Fibroblast of villous mesenchyme (primary cell): ENCODE measurements at regions not wholly inside any gene's neighbourhood (a gene's known extent, or its start where the extent isn't known, plus 50 kb on each side); places are given as distances from the start of the nearest gene placed in this dataset.
"Not testable (repeated sequence)": the region's sequence is repeated elsewhere in the genome, so short reads cannot be mapped to it uniquely, and the experiment has no call there.

Experiments used
- DNase-seq: peaks from one replicate; pipeline ENCODE4 v3.0.0-alpha.2; 2010; ENCODE audit warnings: low read depth
- H3K4me3 ChIP-seq: 2 replicates; pipeline ENCODE4 v1.5.1; 2011; ENCODE audit warnings: low read depth, mild to moderate bottlenecking, low read length
- TF ChIP-seq, protein P1 (sequence below): IDR thresholded peaks from 2 replicates; pipeline ENCODE4 v1.5.1; 2012; ENCODE audit warnings: low read depth, mild to moderate bottlenecking, low read length; ENCODE audit not compliant: insufficient read depth

DNA sequence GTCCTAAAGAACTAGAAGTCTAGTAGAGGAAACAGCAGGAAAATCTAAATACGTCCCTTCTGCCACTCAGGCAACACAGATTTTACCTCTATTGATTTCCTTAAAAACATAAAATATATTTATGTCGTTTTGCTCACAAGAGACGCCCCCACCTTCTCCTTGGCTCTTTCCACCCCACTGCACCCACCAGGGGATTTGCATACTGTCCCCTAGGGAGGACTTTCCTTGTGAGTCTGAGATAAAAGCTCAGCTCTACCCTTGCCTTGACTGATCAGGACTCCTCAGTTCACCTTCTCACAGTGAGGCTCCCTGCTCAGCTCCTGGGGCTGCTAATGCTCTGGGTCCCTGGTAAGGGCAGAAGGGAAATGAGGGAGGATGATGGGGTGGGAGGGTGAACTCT, 1488.1 kb downstream of the RPIA start:
- not testable (repeated sequence) for H3K4me3 ChIP-seq, DNase-seq

DNA sequence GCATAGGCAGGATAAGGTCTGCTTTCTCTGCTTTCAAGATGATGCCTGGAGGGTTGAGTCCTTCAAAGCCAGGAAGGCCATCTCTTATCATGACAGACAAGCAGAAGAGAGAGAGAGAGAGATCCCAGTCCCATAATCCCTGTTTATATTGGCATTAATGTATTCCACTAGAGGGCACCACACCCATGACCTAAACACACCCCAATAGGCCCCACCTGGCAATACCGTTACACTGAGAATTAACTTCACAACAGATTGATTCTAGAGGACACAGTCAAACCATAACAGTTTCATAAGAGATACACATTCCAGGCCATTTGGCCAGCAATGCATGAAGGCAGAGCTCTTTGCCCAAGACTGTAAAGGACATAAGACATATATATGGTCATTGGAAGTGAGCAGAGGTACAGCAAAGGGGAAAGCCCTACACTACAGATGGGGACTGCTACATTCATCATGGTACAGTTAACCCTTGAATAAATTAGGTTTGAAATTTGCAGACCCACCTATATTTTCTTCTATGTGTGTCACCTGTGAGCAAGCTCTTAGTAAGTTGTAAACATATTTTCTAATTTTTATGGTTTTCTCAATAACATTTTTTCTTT, 1516.1 kb downstream of the RPIA start:
- peak; percentile 0 for DNase-seq
- TF ChIP-seq, protein P1, sequence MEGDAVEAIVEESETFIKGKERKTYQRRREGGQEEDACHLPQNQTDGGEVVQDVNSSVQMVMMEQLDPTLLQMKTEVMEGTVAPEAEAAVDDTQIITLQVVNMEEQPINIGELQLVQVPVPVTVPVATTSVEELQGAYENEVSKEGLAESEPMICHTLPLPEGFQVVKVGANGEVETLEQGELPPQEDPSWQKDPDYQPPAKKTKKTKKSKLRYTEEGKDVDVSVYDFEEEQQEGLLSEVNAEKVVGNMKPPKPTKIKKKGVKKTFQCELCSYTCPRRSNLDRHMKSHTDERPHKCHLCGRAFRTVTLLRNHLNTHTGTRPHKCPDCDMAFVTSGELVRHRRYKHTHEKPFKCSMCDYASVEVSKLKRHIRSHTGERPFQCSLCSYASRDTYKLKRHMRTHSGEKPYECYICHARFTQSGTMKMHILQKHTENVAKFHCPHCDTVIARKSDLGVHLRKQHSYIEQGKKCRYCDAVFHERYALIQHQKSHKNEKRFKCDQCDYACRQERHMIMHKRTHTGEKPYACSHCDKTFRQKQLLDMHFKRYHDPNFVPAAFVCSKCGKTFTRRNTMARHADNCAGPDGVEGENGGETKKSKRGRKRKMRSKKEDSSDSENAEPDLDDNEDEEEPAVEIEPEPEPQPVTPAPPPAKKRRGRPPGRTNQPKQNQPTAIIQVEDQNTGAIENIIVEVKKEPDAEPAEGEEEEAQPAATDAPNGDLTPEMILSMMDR: no peak
- no peak overlapping the region for H3K4me3 ChIP-seq

DNA sequence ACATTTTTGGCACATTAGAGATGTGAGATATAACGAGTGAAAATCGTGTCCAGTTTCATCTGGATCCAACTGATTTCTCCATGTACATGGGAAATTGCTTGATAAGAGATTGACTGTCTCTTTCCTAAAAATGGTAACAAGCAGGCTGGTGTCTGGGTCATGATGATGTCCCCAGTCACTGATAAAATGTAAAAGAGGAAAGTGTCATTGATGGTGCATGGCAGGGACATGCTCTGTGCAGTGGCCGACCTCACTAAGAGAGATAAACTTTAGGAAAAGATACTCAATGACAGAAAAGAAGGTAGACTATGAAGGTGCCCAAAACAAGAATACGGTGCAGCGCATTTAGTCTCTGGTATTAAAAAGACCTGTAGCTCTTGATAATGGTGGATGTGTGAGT, 1517.5 kb downstream of the RPIA start:
- DNase-seq: no peak
- no peak overlapping the region for H3K4me3 ChIP-seq
- TF ChIP-seq, protein P1: no peak

DNA sequence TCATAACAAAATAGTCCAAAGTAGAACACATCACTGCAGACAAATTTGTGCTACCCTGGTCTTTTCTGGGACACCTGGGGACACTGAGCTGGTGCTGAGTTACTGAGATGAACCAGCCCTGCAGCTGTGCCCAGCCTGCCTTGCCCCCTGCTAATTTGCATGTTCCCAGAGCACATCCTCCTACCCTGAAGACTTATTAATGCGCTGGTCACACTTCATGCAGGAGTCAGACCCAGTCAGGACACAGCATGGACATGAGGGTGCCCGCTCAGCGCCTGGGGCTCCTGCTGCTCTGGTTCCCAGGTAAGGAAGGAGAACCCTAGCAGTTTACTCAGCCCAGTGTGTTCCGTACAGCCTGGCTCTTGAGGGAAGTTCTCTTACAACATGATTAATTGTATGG, 1518.3 kb downstream of the RPIA start:
- TF ChIP-seq, protein P1: no peak
- H3K4me3 ChIP-seq: no peak overlapping the region
- no peak for DNase-seq

DNA sequence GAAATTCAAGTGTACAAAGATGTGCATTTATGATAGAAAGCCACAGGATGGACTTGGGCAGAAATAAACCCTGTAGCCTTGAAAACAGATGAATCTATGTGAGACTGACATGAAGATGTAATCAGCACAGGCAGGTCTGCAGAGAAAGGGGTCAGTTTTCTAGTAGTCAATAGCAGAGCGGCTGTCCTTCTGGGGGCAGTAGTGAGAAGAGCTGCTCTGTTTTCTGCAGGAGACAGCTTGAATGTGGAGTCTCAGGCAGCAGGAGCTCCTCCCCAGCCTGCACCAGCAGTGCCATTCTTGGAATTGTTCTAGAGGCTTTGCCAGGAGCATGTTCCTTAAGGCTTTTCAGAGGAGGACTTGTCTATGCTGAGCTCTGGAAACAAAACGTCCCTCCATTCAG, 1524.4 kb downstream of the RPIA start:
- DNase-seq: not testable (repeated sequence)

DNA sequence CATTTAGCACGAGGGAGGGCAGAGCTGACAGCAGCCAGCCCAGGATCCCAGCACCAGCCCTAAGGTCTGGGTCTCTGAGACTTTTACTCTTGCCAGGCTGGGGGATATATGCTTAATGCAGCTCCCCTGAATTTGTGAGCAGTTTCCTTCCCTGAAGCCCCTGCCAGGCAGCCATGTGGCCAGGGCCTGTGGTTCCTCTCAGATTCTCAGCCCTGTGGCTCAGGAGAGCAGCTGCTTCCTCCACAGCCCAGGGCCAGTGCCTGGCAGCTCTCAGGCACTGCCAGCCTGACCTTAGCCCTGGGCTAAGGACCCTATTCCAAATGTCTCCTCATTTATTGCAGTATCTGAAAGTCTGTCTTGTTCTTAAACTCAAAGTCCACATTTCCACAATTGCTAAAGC, 1525.3 kb downstream of the RPIA start:
- not testable (repeated sequence) for H3K4me3 ChIP-seq, DNase-seq

More for the DNA sequence above, 1524.4 kb downstream of the RPIA start:
- not testable (repeated sequence) for H3K4me3 ChIP-seq

DNA sequence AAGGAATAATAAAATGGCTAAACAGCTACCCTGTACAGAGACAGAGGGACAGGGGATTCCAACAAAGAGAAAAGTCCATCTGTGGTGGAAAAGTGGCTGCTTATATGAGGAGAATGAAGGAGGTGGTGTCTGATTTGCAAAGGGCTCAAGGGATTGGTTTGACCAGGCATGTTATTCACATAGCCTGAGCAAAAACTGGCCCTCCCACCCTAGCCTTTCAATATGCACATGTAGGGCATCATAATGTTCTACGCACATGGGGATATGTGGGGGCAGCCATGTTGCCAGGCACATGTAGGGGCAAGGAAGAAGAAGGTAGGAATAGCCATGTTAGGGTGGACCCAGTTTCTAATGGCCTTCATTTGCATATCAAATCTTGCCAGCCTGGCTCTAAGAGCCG, 1527.1 kb downstream of the RPIA start:
- DNase-seq, H3K4me3 ChIP-seq: not testable (repeated sequence)

DNA sequence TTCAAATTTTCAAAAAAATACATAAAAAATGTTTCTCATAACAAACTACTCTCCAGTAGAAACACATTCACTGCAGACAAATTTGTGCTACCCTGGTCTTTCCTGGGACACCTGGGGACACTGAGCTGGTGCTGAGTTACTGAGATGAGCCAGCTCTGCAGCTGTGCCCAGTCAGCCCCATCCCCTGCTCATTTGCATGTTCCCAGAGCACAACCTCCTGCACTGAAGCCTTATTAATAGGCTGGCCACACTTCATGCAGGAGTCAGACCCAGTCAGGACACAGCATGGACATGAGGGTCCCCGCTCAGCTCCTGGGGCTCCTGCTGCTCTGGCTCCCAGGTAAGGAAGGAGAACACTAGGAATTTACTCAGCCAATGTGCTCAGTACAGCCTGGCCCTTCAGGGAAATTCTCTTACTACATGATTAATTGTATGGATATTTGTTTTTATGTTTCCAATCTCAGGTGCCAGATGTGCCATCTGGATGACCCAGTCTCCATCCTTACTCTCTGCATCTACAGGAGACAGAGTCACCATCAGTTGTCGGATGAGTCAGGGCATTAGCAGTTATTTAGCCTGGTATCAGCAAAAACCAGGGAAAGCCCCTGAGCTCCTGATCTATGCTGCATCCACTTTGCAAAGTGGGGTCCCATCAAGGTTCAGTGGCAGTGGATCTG, 1529.3 kb downstream of the RPIA start:
- not testable (repeated sequence) for DNase-seq, H3K4me3 ChIP-seq

DNA sequence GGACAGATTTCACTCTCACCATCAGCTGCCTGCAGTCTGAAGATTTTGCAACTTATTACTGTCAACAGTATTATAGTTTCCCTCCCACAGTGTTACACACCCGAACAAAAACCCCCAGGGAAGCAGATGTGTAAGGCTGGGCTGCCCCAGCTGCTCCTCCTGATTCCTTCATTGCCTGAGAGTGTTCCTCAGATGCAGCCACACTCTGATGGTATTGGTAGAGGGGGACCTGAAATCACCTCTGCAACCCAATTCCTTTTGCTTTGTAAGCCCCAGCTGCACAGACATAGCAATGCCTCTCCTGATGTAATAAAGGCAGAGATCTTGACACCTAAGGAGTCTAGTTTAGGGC, 1529.8 kb downstream of the RPIA start:
- no peak for DNase-seq
- no peak overlapping the region for H3K4me3 ChIP-seq
- TF ChIP-seq, protein P1: no peak

DNA sequence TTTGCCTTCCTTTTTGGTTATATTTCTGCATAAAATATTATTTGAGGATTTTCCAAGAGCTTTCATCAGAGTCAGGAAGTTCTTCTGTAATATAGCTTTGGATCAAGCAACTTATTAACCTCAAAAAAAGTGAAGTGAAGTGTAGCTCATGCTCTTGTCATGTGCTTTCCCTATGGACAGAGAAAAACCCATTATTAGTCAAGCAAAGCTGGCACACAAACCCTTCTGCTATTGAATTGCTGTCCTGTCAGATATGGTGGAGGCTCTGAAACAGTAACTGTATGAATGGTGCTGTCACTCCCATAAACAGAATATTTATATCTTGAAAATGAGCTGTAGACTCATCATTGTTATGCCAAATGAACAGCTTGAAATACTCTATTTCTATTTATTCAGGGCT, 1533.3 kb downstream of the RPIA start:
- DNase-seq, H3K4me3 ChIP-seq: not testable (repeated sequence)

DNA sequence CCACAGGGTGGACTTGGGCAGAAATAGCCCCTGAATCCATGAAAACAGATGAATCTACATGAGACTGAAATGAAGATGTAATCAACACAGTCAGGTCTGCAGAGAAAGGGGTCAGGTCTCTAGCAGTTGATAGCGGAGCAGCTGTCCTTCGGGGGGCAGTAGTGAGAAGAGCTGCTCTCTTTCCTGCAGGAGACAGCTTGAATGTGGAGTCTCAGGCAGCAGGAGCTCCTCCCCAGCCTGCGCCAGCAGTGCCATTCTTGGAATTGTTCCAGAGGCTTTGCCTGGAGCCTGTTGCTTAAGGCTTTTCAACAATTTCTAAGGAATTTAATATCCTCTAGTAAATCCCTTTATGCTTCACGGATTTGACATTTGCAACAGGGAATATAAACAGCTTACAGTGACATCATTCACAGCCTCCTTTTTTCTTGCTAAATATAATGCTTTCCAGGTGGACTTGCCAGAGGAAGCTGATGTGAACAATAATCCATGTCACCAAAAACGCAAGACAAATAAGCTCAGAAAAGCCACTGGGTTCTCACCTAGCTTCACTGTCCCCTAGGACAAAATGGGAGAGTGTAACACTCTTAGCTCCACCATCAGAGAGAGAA, 1535.1 kb downstream of the RPIA start:
- not testable (repeated sequence) for H3K4me3 ChIP-seq, DNase-seq

DNA sequence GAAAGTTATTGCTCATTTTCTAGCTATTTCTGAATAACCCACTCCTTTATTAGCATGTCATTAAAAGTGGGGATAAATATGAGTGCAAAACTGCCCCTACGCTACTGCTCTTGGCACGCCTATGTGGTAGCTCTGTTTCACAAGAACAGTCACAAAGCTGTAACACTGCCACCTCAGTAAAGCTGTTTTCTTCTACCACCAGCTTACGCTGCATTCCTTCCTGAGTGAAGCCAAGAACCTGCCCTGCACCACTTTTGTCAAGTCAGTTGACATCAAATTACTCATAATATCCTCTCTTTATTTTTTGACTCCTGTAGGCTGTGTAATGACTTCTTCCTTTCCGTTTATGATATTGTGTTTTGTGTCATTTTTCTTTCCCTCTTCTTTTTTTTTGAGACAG, 1539.7 kb downstream of the RPIA start:
- H3K4me3 ChIP-seq, DNase-seq: not testable (repeated sequence)

DNA sequence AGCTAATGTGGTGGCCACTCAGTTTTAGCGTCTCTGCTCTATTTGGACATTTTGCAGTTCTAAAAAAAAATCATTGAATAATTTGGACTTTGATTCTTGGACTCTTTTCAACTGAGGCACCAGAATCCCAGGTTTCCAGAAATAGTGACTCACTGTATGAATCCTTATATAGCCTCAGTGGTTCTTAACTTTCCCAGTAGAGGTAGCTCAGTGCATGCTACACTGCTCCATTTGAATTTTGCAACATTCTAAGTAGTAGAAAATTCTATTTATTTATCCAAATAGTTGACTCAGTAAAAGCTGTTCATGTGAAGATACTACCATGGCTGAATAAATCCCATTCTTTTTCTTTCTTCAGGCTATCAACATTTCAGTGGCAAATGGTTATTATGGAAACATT, 1544.0 kb downstream of the RPIA start:
- not testable (repeated sequence) for H3K4me3 ChIP-seq, DNase-seq
